Neuronal stem cell (in vitro differentiated cells): ENCODE measurements at regions not wholly inside any gene's neighbourhood (a gene's known extent, or its start where the extent isn't known, plus 50 kb on each side); places are given as distances from the start of the nearest gene placed in this dataset.

ENCODE experiments used
- DNase-seq: peaks from one replicate; pipeline ENCODE4 v3.0.0-alpha.2; 2013; ENCODE audit warnings: low spot score
- H2AFZ ChIP-seq: one replicate; pipeline ENCODE4 v1.6.1; 2013; ENCODE audit warnings: mild to moderate bottlenecking, low read length, inconsistent platforms
- H2AK5ac ChIP-seq: 2 replicates; pipeline ENCODE4 v1.6.1; 2013; ENCODE audit warnings: low read depth, mild to moderate bottlenecking, inconsistent platforms, low read length, moderate library complexity, mixed read lengths
- H2BK120ac ChIP-seq: 2 replicates; pipeline ENCODE4 v1.6.1; 2013; ENCODE audit warnings: low read depth, mild to moderate bottlenecking, inconsistent platforms, low read length, moderate library complexity, mixed read lengths
- H2BK12ac ChIP-seq: one replicate; pipeline ENCODE4 v1.6.1; 2013; ENCODE audit warnings: low read length, inconsistent platforms
- H2BK15ac ChIP-seq: 2 replicates; pipeline ENCODE4 v1.6.1; 2013; ENCODE audit warnings: mild to moderate bottlenecking, low read length, inconsistent platforms, mixed read lengths
- H2BK5ac ChIP-seq: one replicate; pipeline ENCODE4 v1.6.1; 2013; ENCODE audit warnings: inconsistent platforms, mild to moderate bottlenecking, low read length, moderate library complexity
- H3K14ac ChIP-seq: one replicate; pipeline ENCODE4 v1.6.1; 2013; ENCODE audit warnings: low read length, inconsistent platforms
- H3K18ac ChIP-seq: 2 replicates; pipeline ENCODE4 v1.6.1; 2013; ENCODE audit warnings: low read length, inconsistent platforms
- H3K23ac ChIP-seq: 2 replicates; pipeline ENCODE4 v1.6.1; 2013; ENCODE audit warnings: low read depth, mild to moderate bottlenecking, mixed read lengths, low read length, inconsistent platforms; ENCODE audit not compliant: poor library complexity
- H3K27ac ChIP-seq: replicated peaks from 3 replicates; pipeline ENCODE4 v1.5.1; 2013; ENCODE audit warnings: low read length, inconsistent platforms
- H3K27me3 ChIP-seq, 3 experiments: 2 replicates each; pipeline ENCODE4 v1.6.1; 2013; ENCODE audit warnings: low read length in 3 of 3, mild to moderate bottlenecking in 2 of 3, inconsistent platforms in 1 of 3, low read depth in 1 of 3, mixed read lengths in 1 of 3, moderate library complexity in 1 of 3; ENCODE audit not compliant: control insufficient read depth in 3 of 3, insufficient read depth in 3 of 3
- H3K36me3 ChIP-seq, 2 donors: replicated peaks in 1 of 2; 2 replicates each; pipeline ENCODE4 v1.6.1; 2013; ENCODE audit warnings: low read length in 2 of 2; ENCODE audit not compliant: control insufficient read depth in 2 of 2, insufficient read depth in 2 of 2
- H3K4ac ChIP-seq: 2 replicates; pipeline ENCODE4 v1.6.1; 2013; ENCODE audit warnings: inconsistent platforms, mild to moderate bottlenecking, low read length, moderate library complexity
- H3K4me1 ChIP-seq, 2 donors: 1 replicate in 1 of 2; 2 replicates in 1 of 2; pipeline ENCODE4 v1.6.1; 2013; ENCODE audit warnings: low read length in 2 of 2, low read depth in 1 of 2; ENCODE audit not compliant: control insufficient read depth in 2 of 2, insufficient read depth in 1 of 2
- H3K4me2 ChIP-seq: one replicate; pipeline ENCODE4 v1.6.1; 2013; ENCODE audit warnings: mild to moderate bottlenecking, low read length, inconsistent platforms; ENCODE audit not compliant: insufficient read depth, poor library complexity, severe bottlenecking
- H3K4me3 ChIP-seq, 2 donors: 2 replicates each; pipeline ENCODE4 v1.5.1; 2013; ENCODE audit warnings: low read length in 2 of 2, mild to moderate bottlenecking in 2 of 2, inconsistent platforms in 1 of 2, moderate library complexity in 1 of 2
- H3K79me1 ChIP-seq: one replicate; pipeline ENCODE4 v1.6.1; 2013; ENCODE audit warnings: low read depth, mild to moderate bottlenecking, inconsistent platforms, low read length, moderate library complexity
- H3K9ac ChIP-seq: one replicate; pipeline ENCODE4 v1.6.1; 2013; ENCODE audit warnings: mild to moderate bottlenecking, low read depth, low read length, inconsistent platforms; ENCODE audit not compliant: poor library complexity
- H3K9me3 ChIP-seq, 2 donors: replicated peaks in 1 of 2; 2 replicates each; pipeline versions ENCODE3 to v1.6.1; 2013; ENCODE audit warnings: low read length in 2 of 2, mild to moderate bottlenecking in 2 of 2, inconsistent platforms in 1 of 2, low read depth in 1 of 2, mixed read lengths in 1 of 2, moderate library complexity in 1 of 2; ENCODE audit not compliant: control insufficient read depth in 2 of 2, insufficient read depth in 1 of 2
- H4K8ac ChIP-seq: one replicate; pipeline ENCODE4 v1.6.1; 2013; ENCODE audit warnings: low read depth, mild to moderate bottlenecking, inconsistent platforms, low read length, moderate library complexity
- H4K91ac ChIP-seq: one replicate; pipeline ENCODE4 v1.6.1; 2013; ENCODE audit warnings: low read length, low read depth, mild to moderate bottlenecking, inconsistent platforms; ENCODE audit not compliant: poor library complexity
- WGBS, 2 donors: extraction: QIAGEN DNeasy Blood & Tissue Kit; methylation state at CpG; one replicate each; pipeline ENCODE4 v1.1.7; 2013; ENCODE audit warnings: missing lambda C conversion rate in 2 of 2, mixed read lengths in 1 of 2; ENCODE audit not compliant: insufficient read length in 2 of 2, insufficient replicate concordance in 1 of 2; ENCODE audit errors: extremely low coverage in 2 of 2; 5-methylcytosine and 5-hydroxymethylcytosine counted together

DNA sequence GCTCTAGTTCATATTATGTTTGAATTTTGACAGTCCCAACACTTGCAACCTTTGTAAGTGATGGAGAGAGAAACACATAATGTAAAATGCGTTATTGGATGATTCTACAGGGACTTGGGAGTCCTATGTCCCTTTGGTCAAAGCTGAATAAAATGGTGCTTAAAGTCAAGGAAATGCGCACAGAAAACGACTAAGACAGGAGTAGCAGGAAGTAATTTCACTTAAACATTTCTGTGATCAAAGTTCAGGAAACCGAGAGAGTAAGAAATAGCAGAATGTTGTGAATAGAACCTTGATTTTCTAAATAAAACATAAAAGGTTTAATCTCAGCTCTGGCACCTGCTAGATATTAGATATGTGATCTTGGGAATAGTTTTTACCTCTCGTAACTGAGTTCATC lies 2339.2 kb downstream of the MAT2B start:
- Histone ChIP-seq H3K27me3 (no peaks in the 10 kb centered on the region), H3K79me1 (peaks cover 2% of the 10 kb centered on the region), H2AK5ac (no peak overlapping the region), H3K4ac (no peak overlapping the region), H2AFZ (no peak overlapping the region), H3K23ac (no peak overlapping the region), H3K18ac (no peak overlapping the region), H2BK12ac (no peak overlapping the region), H4K91ac (no peak overlapping the region), H3K27ac (no peak overlapping the region), H3K36me3 (no peaks in the 10 kb centered on the region), H3K4me2 (no peak overlapping the region), H3K14ac (no peak overlapping the region), H4K8ac (no peak overlapping the region), H2BK120ac (no peak overlapping the region), H3K4me1 (no peaks in the 10 kb centered on the region), H2BK5ac (no peak overlapping the region), H3K9me3 (no peaks in the 10 kb centered on the region), H3K4me3 (no peak overlapping the region), H3K9ac (no peak overlapping the region), H2BK15ac (no peak overlapping the region)
- WGBS, 2 donors = no CpG with 5 or more reads among the region's 5 CpGs
- no peak for DNase-seq

GRCh38 chr5:165858118-165858517 lies 2352.7 kb downstream of the MAT2B start:
- H3K4me2 ChIP-seq = no peak overlapping the region
- no peak overlapping the region for H3K4ac ChIP-seq
- H3K9me3 ChIP-seq = no peaks in the 10 kb centered on the region
- H2AK5ac ChIP-seq = no peak overlapping the region
- no peak overlapping the region for H4K91ac ChIP-seq
- H4K8ac ChIP-seq = no peak overlapping the region
- no peak overlapping the region for H3K23ac ChIP-seq
- H2BK12ac ChIP-seq = no peak overlapping the region
- no CpG with 5 or more reads among the region's 1 CpG for WGBS, 2 donors
- no peak overlapping the region for H3K14ac ChIP-seq
- no peak overlapping the region for H3K9ac ChIP-seq
- no peak overlapping the region for H3K27ac ChIP-seq
- no peaks in the 10 kb centered on the region for H3K36me3 ChIP-seq
- H3K4me3 ChIP-seq = no peak overlapping the region
- H3K18ac ChIP-seq = no peak overlapping the region
- no peaks in the 10 kb centered on the region for H3K27me3 ChIP-seq
- no peak overlapping the region for H2BK15ac ChIP-seq
- no peaks in the 10 kb centered on the region for H3K79me1 ChIP-seq
- no peak overlapping the region for H2BK5ac ChIP-seq
- H2BK120ac ChIP-seq = no peak overlapping the region
- DNase-seq = no peak
- H2AFZ ChIP-seq = no peak overlapping the region
- no peaks in the 10 kb centered on the region for H3K4me1 ChIP-seq

DNA sequence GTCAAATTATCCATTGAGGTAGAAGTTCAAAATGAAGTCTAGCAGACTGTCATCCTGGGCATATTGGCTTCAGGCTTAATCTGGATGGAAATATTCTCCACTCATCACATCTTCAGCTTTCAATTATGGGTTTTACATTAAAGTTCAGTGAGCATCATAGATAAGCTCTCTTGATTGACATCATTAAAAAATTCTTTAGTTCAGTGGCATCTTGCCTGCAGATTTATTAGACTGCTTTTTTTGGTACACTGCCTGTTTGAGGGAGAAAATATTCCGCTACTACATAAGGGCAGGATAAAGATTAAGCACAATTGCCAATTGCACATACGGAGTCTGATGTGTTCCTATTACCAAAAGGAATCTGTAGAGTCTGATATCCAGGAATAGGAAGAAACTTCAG lies 2353.8 kb downstream of the MAT2B start:
- Histone ChIP-seq H2BK12ac (no peak overlapping the region), H3K18ac (no peak overlapping the region), H2BK15ac (no peak overlapping the region), H3K9me3 (no peaks in the 10 kb centered on the region), H2BK120ac (no peak overlapping the region), H3K4me1 (no peaks in the 10 kb centered on the region), H2AFZ (no peak overlapping the region), H4K91ac (no peak overlapping the region), H3K4me2 (no peak overlapping the region), H3K79me1 (no peaks in the 10 kb centered on the region), H3K14ac (no peak overlapping the region), H3K23ac (no peak overlapping the region), H3K36me3 (no peaks in the 10 kb centered on the region), H3K4me3 (no peak overlapping the region), H3K27me3 (no peaks in the 10 kb centered on the region), H3K9ac (no peak overlapping the region), H3K27ac (no peak overlapping the region), H4K8ac (no peak overlapping the region), H3K4ac (no peak overlapping the region), H2BK5ac (no peak overlapping the region), H2AK5ac (no peak overlapping the region)
- no CpG with 5 or more reads among the region's 2 CpGs for WGBS, 2 donors
- no peak for DNase-seq

- DNase-seq = no peak
- WGBS, 2 donors = no CpG with 5 or more reads among the region's 4 CpGs
Measured at GRCh38 chr5:165863239-165863638, 2357.8 kb downstream of the MAT2B start.

More at GRCh38 chr5:165863239-165863638, 2357.8 kb downstream of the MAT2B start:
- no peak overlapping the region for H3K4ac ChIP-seq
- no peak overlapping the region for H3K14ac ChIP-seq
- H3K4me3 ChIP-seq = no peak overlapping the region
- no peak overlapping the region for H2BK12ac ChIP-seq
- no peak overlapping the region for H4K8ac ChIP-seq
- H2AFZ ChIP-seq = no peak overlapping the region
- no peaks in the 10 kb centered on the region for H3K4me1 ChIP-seq
- no peak overlapping the region for H4K91ac ChIP-seq
- no peaks in the 10 kb centered on the region for H3K27me3 ChIP-seq
- no peak overlapping the region for H2BK15ac ChIP-seq
- no peak overlapping the region for H2AK5ac ChIP-seq
- H3K9me3 ChIP-seq = no peaks in the 10 kb centered on the region
- H3K4me2 ChIP-seq = no peak overlapping the region
- H3K36me3 ChIP-seq = no peaks in the 10 kb centered on the region
- H2BK5ac ChIP-seq = no peak overlapping the region
- no peaks in the 10 kb centered on the region for H3K79me1 ChIP-seq
- no peak overlapping the region for H3K9ac ChIP-seq
- H3K27ac ChIP-seq = no peak overlapping the region
- H3K23ac ChIP-seq = no peak overlapping the region
- H3K18ac ChIP-seq = no peak overlapping the region
- H2BK120ac ChIP-seq = no peak overlapping the region
